ENCODE measurements at regions not wholly inside any gene's neighbourhood (a gene's known extent, or its start where the extent isn't known, plus 50 kb on each side); places are given as distances from the start of the nearest gene placed in this dataset.

DNA sequence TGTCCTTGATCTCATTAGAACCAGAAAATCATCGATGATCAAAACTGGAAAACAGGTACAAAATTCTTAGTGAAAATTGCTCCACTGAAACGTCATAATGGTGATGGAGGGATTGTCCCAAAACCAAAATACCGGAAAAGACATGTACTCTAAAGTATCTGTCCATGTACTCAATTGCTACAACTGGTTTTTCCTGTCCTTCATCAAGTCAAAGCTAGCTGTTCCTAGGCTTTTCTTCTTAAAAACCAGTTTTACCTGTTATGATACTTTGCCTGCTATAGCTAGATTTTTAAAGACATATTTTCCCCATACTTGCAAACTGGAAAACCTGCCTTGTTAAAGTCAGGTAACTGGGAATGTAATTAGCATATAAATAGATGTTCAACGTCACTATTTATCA, 50.5 kb upstream of the LRRC1 start:
- no peak for FAIRE-seq

DNA sequence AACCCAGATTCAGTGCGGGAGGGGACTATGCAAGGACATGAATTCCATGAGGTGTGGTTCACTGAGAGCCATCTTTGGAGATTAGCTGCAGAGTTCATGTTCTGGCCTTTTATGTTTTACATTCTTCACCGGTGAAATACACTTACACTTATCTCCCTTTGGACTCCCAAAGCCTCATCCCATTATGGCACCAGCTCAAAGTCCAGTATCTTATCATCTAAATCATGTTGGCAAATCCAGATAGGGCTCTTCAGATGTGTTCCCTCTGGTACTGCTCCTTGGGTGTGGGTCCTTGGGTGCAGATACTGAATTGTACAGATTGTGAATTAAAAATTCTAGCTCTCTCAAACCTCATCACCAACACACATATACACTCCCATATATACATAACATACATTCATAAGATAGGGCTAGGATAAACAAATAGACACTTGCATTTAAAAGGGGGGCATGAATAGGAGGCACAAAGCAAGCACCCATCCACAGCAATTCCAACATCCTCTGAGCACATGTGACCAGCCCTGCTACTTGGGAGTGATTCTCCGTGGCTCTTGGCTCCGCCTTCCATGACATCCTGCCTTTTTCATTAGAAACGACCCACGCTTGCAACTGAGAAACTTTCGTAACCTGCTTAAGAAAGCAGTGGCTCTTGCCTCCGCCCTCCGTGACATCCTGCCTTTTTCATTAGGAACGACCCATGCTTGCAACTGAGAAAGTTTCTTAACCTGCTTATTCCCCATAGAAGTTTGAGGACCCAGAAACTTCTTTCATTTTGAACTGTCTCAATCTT, 53.6 kb upstream of the LRRC1 start:
- DNase-seq (ENCODE audit: insufficient read length, low spot score) = no peak
- no peak for FAIRE-seq

More for the DNA sequence above, 50.5 kb upstream of the LRRC1 start:
- DNase-seq (ENCODE audit: insufficient read length, low spot score) = no peak

DNA sequence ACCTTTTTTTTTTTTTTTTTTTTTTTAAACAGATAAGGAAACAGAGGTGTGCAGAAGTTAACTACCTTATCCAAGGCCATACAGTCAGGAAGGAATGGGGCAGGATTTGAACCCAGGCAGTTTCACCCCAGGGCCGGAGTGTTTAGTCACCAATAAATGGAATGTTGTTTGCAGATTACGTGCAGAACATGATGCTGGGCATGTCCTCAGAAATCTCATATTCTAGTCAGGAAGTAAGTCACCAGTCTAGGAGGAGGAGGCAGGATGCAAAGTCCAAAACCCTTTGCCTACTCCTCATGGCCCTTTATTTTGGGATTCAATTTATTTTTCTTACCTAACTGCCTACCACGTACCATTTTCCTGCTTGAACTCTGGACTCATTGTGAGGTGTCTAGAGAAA, 57.1 kb upstream of the LRRC1 start:
- FAIRE-seq (no peak), DNase-seq (ENCODE audit: insufficient read length, low spot score) (no peak)

DNA sequence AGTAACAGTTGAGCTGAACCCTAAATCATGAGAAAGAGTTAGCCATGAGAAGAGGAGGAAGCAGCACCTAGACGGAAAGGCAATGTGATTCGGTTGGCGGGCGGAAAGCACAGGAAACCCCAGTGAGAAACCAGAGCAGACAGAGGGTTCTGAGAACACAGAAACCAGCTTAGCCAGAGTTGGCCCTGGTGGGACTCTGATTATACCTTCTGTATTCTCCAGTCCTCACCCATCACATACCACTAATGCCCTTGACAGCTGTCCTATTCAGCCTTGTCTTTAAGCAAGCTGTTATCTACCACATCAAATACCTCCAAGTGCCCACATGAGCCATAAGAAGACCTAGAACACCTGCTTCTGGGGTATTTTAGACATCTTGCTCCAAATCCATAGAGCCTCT, 58.9 kb upstream of the LRRC1 start:
- peak; percentile 8 for FAIRE-seq
- no peak for DNase-seq (ENCODE audit: insufficient read length, low spot score)

DNA sequence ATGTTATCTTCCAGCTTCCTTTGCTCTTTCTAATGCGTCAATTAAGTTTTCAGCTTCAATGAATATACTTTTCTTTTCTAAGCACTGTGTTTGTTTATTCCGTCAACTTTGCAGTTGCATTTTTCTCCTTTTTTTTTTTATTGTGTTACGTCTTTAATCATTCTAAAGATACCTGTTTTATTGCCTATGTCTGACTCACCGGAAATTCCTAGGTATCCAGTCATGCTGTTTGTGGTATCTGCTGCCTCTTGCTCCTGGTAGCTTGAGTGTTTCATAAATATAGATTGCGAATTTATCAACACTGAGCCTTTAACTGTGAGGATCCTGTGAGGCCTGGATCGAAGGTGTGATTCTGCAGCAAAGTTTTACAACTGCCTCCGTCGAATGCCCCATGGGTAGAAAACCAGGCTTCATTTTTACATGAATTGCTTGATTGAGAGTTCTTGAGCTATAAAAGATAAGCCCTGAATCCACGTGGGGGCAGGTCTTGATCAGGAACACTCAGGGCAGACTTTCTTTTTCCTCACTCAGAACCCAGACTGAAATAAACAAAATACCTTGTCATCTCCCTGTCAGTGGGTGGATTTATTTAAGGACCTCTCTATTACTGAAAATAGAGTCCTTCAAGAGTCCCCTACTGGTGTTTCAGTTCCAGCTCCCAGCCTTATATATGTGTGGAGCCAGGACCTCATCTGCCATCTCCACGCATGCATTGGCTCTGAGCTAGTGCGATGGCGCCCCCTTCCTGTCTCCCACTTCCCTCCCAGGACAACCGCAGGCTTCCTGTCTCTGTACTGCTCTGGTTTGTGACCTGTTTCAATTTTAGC, 60.1 kb upstream of the LRRC1 start:
- DNase-seq (ENCODE audit: insufficient read length, low spot score) (no peak), FAIRE-seq (peak; percentile 56)

DNA sequence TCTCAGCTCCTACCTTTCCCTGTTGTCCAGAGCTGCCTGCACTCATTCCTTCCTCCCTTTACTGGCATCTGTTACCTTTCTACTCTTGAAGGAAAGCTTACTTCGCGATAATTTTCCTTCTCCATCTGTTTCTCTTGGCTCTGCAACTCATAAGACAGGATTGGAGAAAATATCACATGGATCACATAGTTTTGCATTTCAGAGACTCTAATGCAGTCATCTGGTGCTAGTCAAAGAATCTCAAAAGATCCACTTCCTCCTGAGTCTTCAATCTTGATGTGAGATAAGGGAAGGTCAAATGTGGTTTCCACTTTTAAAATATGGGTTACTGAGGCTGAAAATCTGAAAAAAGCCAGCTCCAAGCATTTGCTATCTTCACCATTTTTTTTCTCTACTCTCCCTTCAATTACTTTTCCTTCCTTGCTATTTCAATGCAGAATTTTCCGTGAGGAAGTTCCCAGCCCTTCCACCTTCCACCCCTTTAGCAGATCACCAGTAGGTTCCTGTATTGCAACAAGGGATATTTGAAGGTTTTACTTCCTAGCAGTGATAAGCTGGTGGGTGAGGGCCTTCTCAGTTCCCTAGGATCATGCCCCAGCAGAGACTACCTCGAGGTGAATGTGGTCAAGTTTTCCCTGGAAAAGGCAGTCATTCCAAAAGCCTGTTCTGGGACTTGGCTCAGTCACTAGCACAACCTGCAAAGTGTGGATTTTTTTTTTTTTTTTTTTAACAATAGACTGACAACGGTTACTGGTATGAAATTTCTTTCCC, 62.8 kb upstream of the LRRC1 start:
- FAIRE-seq = no peak
- DNase-seq (ENCODE audit: insufficient read length, low spot score) = no peak

DNA sequence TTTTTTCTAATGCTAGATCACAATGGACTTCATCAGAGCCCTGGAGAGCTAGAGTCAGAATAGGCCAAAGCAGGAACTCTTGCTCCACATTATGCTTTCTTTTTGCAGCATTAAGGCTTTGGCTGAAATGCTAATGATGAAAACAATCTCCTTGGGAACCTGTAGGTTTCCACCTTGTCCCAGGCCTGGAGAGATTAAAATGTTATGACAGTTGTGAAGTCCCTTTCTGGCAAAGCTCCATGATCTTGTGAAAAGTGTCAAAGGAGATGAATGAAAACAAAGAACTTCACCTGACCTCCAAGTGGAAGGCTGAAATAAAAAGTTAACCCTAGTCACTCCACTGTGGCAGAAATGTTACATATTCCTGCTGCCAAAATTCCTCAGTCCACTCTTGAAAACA, 64.0 kb upstream of the LRRC1 start:
- DNase-seq (ENCODE audit: insufficient read length, low spot score) (no peak), FAIRE-seq (no peak)

DNA sequence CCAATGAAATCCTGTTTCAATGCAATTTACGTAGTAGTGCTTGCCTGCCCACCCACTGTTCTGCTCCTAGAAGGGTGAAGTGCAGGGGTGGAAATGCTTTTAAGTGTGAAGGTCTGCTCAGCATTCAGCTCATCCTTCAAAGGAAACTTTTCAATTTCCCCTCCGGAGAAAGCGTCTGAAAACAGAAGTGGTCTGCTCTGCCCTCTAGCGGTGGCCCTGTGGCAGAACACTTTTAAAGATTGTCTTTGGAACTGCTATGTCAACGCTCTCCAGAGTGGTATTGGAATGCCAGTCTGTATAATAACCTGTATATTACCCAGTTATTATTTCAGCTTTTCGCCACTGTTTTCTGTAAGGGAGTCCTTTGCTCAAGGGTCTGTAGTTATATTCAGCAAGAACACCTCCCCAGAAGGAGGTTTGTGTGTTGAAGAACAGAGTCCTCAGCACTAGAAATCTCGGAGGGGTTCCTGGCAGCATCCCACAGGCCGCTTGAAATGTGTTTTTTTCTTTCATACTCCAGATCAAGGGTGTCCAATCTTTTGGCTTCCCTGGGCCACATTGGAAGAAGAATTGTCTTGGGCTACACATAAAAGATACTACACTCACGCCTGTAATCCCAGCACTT, 63.1 kb upstream of the KLHL31 start:
- DNase-seq (ENCODE audit: insufficient read length, low spot score) (peak; percentile 21), FAIRE-seq (peak; percentile 78)

DNA sequence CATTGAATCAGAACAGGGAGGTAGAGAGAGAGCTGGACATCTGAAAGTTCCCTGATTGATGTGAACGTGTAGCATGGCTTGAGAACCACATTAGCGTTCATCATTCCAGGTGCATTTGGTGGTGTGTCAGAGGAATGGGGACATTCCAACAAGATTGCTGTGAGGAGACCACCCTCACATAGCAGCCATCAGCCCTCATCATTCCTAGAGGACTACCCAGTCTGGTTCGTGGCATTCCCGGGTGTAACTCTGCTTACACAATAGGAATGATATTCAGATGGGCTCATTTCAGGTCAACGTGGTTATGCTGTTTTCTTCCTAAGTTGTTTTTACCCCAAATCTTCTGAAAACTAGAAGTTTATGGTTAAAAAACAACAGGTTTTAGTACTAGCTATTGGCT, 62.2 kb upstream of the KLHL31 start:
- no peak for FAIRE-seq

DNA sequence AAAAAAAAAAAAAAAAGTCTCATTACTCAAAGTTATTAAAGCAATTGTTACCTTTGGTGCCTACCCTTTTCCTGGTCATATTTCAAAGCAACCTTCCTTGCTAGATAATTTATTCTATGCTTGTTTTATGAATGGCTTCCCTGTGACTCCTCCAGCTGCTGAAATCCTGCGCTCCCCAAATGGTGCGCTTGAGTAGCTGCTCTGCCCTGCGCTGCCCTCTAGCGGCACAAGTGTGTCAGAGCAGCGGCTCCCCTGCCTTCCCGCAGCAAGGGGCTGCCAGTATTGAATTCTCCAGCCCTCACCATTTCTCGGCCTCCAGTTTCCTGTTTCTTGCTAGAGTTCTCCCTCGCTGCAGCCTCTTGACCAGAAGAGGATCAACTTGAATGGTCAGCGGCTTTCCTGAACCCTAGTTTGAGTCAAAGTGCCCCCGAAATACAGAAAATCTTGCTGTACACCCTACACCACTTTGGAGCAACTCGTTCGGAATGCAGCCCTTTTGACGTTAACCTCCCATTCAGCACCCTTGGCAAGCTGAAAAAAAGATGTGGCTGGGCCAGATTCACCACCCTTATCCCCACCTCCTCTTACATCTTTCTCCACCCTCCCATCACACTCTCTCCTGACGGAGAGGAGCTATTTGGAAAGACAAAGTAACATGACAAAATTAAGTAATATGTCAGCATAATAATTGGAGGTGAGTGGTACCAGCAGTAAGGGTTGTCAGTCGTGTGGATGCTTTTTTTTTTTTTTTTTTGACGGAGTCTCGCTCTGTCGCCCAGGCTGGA, 60.4 kb upstream of the KLHL31 start:
- FAIRE-seq = peak; percentile 39

More for the DNA sequence above, 62.2 kb upstream of the KLHL31 start:
- no peak for DNase-seq (ENCODE audit: insufficient read length, low spot score)

DNA sequence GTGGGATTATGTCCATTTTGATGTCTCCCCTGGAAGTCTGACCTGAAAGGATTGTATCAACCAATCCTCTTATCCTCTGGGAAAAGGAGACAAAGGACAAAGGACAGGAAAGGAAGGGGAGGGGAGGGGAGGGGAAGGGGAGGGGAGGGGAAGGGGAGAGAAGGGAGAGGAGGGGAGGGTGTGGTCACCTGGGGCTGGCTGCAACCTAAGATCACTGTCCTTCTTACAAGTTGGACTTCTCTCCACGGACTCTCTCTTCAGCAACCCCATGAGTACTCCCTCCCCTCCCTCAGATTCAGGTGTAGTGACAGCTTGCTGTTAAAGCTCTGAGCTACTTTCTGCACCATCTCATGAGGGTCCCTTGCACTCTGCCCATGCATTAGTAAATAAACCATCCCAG, 58.9 kb upstream of the KLHL31 start:
- DNase-seq (ENCODE audit: insufficient read length, low spot score) (no peak), FAIRE-seq (no peak)

More for the DNA sequence above, 60.4 kb upstream of the KLHL31 start:
- peak; percentile 38 for DNase-seq (ENCODE audit: insufficient read length, low spot score)

DNA sequence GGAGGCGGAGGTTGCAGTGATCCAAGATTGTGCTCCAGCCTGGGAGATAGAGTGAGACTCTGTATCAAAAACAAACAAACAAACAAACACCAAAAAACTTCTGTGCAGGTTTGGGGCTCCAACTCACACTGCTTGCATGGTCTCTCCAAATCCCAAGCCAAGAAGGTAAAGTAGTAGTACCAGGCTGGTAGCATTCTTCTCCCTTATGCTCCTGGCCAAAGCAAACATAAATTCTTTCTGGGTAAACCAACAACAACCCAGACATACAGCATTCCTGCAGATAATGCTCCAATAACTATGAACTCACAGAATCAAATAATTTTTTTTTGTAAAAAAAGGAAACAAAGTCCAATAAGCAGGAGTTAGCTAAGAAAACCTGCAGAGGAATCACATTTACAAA, 57.8 kb upstream of the KLHL31 start:
- no peak for FAIRE-seq
- DNase-seq (ENCODE audit: insufficient read length, low spot score) = no peak

DNA sequence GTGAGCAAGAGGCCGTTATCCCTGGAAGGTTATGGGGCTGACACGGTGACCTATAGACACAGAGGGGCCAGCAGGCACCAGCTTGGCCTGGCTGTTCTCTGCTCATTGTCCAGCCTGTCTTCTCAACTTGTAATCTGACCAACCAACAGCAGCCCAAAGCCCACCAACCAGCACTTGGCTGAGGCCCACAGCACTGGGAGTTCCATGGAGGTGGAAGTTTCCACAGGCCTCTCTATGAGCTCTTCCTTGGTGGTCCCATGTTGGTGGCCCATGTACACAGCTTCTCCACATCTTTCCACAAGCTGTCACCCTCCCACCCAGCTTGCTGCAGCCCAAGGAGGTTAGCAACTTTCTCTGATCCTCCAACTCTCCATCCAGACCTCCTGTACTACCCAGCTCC, 56.2 kb upstream of the KLHL31 start:
- DNase-seq (ENCODE audit: insufficient read length, low spot score) (no peak), FAIRE-seq (no peak)

DNA sequence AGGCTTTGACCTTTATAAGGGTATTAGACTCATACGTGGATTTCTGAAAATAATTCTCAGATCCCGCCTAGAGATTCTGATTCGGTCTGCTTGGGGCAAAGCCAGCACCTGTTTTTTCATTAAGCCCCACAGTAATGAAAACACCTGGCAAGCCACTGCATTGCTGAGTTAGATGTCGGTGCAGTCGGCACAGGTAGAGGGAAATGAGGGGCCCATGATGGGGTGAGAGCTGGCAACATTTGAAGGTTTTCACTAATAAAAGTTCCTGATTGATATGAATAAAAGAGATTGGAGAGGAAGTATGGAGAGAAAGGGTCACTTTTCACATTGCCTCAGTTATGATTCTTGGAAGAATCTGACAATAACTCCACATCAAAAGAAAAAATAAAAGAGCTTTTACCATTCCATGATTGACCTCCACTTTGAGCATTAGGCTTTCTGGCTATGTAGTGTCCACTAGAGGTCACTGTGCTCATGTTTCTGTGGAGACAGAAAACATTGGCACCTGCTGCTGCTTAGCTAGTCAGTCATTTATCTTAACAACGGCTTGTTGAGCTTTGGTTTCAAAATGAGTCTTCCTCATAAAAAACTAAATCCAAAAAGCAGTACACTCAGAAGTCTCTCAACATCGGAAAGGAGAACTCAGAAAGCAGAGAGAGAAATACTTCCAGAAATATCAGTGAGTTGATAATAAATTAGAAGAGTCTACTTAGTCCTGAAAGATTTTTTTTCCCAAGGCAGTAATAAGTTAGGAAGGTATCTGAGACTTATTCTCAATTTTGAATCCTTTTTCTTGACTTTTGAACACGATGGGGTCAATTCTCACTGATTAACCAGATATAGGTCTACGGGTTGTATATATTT, 53.3 kb upstream of the KLHL31 start:
- peak; percentile 97 for FAIRE-seq
- DNase-seq (ENCODE audit: insufficient read length, low spot score) = peak; percentile 53

DNA sequence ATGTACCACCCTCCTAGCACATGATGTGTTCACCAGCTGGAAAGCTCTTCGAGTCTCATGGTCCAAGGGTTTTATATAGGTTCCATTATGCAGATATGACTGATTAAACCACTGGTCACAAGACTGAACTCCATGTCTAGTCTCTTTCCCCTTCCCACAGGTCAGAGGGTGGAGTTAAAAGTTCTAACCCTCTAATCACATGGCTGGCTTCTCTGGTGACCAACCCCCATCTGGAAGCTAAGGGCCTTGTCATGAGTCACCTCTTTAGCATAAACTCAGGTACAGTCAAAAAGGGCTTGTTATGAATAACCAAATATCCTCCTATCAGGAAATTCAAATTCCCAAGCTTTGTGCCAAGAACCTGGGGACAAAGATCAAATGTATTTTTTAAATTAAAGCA, 52.0 kb upstream of the KLHL31 start:
- FAIRE-seq = no peak
- no peak for DNase-seq (ENCODE audit: insufficient read length, low spot score)

DNA sequence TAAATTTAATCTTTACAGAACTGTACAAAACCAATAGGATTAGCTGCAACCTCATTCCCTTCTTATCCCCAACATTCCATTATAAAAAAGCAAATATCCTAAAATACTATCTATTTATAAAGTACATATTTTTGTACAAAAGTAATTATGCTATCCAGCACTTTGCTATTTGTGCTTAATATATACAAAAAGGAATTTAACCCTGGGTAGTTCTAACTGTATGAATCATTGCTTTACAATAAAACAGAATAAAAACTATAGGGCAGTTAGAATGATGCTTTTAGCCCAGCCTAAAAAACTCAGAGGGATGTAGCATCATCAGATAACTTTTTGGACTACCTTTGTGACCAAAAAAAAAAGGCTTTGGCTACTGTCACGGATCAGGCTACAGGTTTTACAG, 49.9 kb upstream of the KLHL31 start:
- DNase-seq (ENCODE audit: insufficient read length, low spot score) (no peak), FAIRE-seq (no peak)
